ENCODE measurements at regions not wholly inside any gene's neighbourhood (a gene's known extent, or its start where the extent isn't known, plus 50 kb on each side); places are given as distances from the start of the nearest gene placed in this dataset.
"Not testable (repeated sequence)": the region's sequence is repeated elsewhere in the genome, so short reads cannot be mapped to it uniquely, and the experiment has no call there.

- DNase-seq, H3K9me3 Mint-ChIP-seq, CTCF ChIA-PET, H3K4me3 Mint-ChIP-seq, H3K4me1 Mint-ChIP-seq, H3K27ac Mint-ChIP-seq, H3K27me3 Mint-ChIP-seq, H3K36me3 Mint-ChIP-seq: not testable (repeated sequence)
These were observed 582.0 kb downstream of the RPIA start for GRCh38 chr2:89273443-89273842.

GRCh38 chr2:89280536-89280935 is 589.1 kb downstream of the RPIA start:
- CTCF ChIA-PET, H3K27me3 Mint-ChIP-seq, H3K9me3 Mint-ChIP-seq, H3K27ac Mint-ChIP-seq, H3K4me3 Mint-ChIP-seq, H3K36me3 Mint-ChIP-seq, H3K4me1 Mint-ChIP-seq, DNase-seq: not testable (repeated sequence)

- H3K27ac Mint-ChIP-seq, H3K36me3 Mint-ChIP-seq, DNase-seq, H3K27me3 Mint-ChIP-seq, H3K4me3 Mint-ChIP-seq, H3K9me3 Mint-ChIP-seq, CTCF ChIA-PET, H3K4me1 Mint-ChIP-seq: not testable (repeated sequence)
These were observed 595.1 kb downstream of the RPIA start for GRCh38 chr2:89286448-89287080.

GRCh38 chr2:89287084-89287483 is 595.6 kb downstream of the RPIA start:
- H3K27ac Mint-ChIP-seq, result not testable (repeated sequence)

GRCh38 chr2:89291717-89292298 is 600.3 kb downstream of the RPIA start:
- H3K4me3 Mint-ChIP-seq, H3K9me3 Mint-ChIP-seq, H3K4me1 Mint-ChIP-seq, H3K36me3 Mint-ChIP-seq, H3K27ac Mint-ChIP-seq, H3K27me3 Mint-ChIP-seq, DNase-seq, CTCF ChIA-PET: not testable (repeated sequence)

More at GRCh38 chr2:89287084-89287483, 595.6 kb downstream of the RPIA start:
- H3K27me3 Mint-ChIP-seq, CTCF ChIA-PET, H3K4me3 Mint-ChIP-seq, DNase-seq, H3K36me3 Mint-ChIP-seq, H3K9me3 Mint-ChIP-seq, H3K4me1 Mint-ChIP-seq: not testable (repeated sequence)

- H3K4me3 Mint-ChIP-seq, H3K36me3 Mint-ChIP-seq, DNase-seq, H3K27me3 Mint-ChIP-seq, H3K4me1 Mint-ChIP-seq, H3K9me3 Mint-ChIP-seq, CTCF ChIA-PET, H3K27ac Mint-ChIP-seq: not testable (repeated sequence)
These were observed 601.9 kb downstream of the RPIA start for GRCh38 chr2:89293399-89293798.

- not testable (repeated sequence) for DNase-seq
These were observed 602.9 kb downstream of the RPIA start for GRCh38 chr2:89294335-89294734.

GRCh38 chr2:89296820-89297398 is 605.4 kb downstream of the RPIA start:
- H3K27me3 Mint-ChIP-seq, H3K36me3 Mint-ChIP-seq, CTCF ChIA-PET, H3K27ac Mint-ChIP-seq, H3K9me3 Mint-ChIP-seq, DNase-seq, H3K4me1 Mint-ChIP-seq, H3K4me3 Mint-ChIP-seq: not testable (repeated sequence)

More at GRCh38 chr2:89294335-89294734, 602.9 kb downstream of the RPIA start:
- H3K4me3 Mint-ChIP-seq, H3K9me3 Mint-ChIP-seq, H3K27me3 Mint-ChIP-seq, H3K27ac Mint-ChIP-seq, H3K4me1 Mint-ChIP-seq, H3K36me3 Mint-ChIP-seq, CTCF ChIA-PET: not testable (repeated sequence)

GRCh38 chr2:89299196-89299595 is 607.7 kb downstream of the RPIA start:
- CTCF ChIA-PET, H3K27me3 Mint-ChIP-seq, H3K36me3 Mint-ChIP-seq, H3K9me3 Mint-ChIP-seq, H3K4me3 Mint-ChIP-seq, H3K27ac Mint-ChIP-seq, H3K4me1 Mint-ChIP-seq, DNase-seq: not testable (repeated sequence)

- H3K9me3 Mint-ChIP-seq, H3K4me1 Mint-ChIP-seq, DNase-seq, CTCF ChIA-PET, H3K27me3 Mint-ChIP-seq, H3K4me3 Mint-ChIP-seq, H3K36me3 Mint-ChIP-seq, H3K27ac Mint-ChIP-seq: not testable (repeated sequence)
These were observed 614.1 kb downstream of the RPIA start for GRCh38 chr2:89305623-89306022.

- CTCF ChIA-PET, H3K27ac Mint-ChIP-seq: not testable (repeated sequence)
These were observed 615.6 kb downstream of the RPIA start for GRCh38 chr2:89306869-89307637.

GRCh38 chr2:89318990-89319389 is 627.5 kb downstream of the RPIA start:
- H3K36me3 Mint-ChIP-seq, H3K9me3 Mint-ChIP-seq, H3K4me1 Mint-ChIP-seq, H3K4me3 Mint-ChIP-seq, H3K27me3 Mint-ChIP-seq, H3K27ac Mint-ChIP-seq, DNase-seq, CTCF ChIA-PET: not testable (repeated sequence)

More at GRCh38 chr2:89306869-89307637, 615.6 kb downstream of the RPIA start:
- not testable (repeated sequence) for DNase-seq, H3K36me3 Mint-ChIP-seq, H3K4me3 Mint-ChIP-seq, H3K27me3 Mint-ChIP-seq, H3K9me3 Mint-ChIP-seq, H3K4me1 Mint-ChIP-seq

GRCh38 chr2:89325894-89326293 is 634.4 kb downstream of the RPIA start:
- H3K9me3 Mint-ChIP-seq, CTCF ChIA-PET, DNase-seq, H3K36me3 Mint-ChIP-seq, H3K4me1 Mint-ChIP-seq, H3K27ac Mint-ChIP-seq, H3K4me3 Mint-ChIP-seq, H3K27me3 Mint-ChIP-seq: not testable (repeated sequence)

GRCh38 chr2:89326455-89326854 is 635.0 kb downstream of the RPIA start:
- DNase-seq, H3K36me3 Mint-ChIP-seq, H3K27me3 Mint-ChIP-seq, H3K4me3 Mint-ChIP-seq, H3K27ac Mint-ChIP-seq, CTCF ChIA-PET, H3K4me1 Mint-ChIP-seq, H3K9me3 Mint-ChIP-seq: not testable (repeated sequence)

GRCh38 chr2:89328790-89329189 is 637.3 kb downstream of the RPIA start:
- H3K4me3 Mint-ChIP-seq, CTCF ChIA-PET, DNase-seq, H3K9me3 Mint-ChIP-seq, H3K36me3 Mint-ChIP-seq, H3K27me3 Mint-ChIP-seq, H3K27ac Mint-ChIP-seq, H3K4me1 Mint-ChIP-seq: not testable (repeated sequence)
